ENCODE measurements at regions not wholly inside any gene's neighbourhood (a gene's known extent, or its start where the extent isn't known, plus 50 kb on each side); places are given as distances from the start of the nearest gene placed in this dataset.

GRCh38 chr5:175388531-175388930 lies 55.5 kb downstream of the DRD1 start:
- no peak for DNase-seq

GRCh38 chr5:175387144-175387543 lies 56.8 kb downstream of the DRD1 start:
- DNase-seq, result no peak

GRCh38 chr5:175386526-175386925 lies 57.5 kb downstream of the DRD1 start:
- no peak for DNase-seq

GRCh38 chr5:175385691-175386362 lies 58.2 kb downstream of the DRD1 start:
- DNase-seq, result no peak

GRCh38 chr5:175384724-175385552 lies 59.0 kb downstream of the DRD1 start:
- no peak for DNase-seq

GRCh38 chr5:175383350-175383749 lies 60.6 kb downstream of the DRD1 start:
- DNase-seq, result no peak

- DNase-seq, result no peak
These were observed 61.8 kb downstream of the DRD1 start for GRCh38 chr5:175382171-175382570.

GRCh38 chr5:175381130-175381529 lies 62.9 kb downstream of the DRD1 start:
- DNase-seq, result no peak

- no peak for DNase-seq
These were observed 63.3 kb downstream of the DRD1 start for GRCh38 chr5:175380701-175381100.

GRCh38 chr5:175379867-175380266 lies 64.1 kb downstream of the DRD1 start:
- DNase-seq, result no peak

GRCh38 chr5:175378444-175379028 lies 65.4 kb downstream of the DRD1 start:
- peak; percentile 10 to 80 for DNase-seq

- no peak for DNase-seq
These were observed 66.2 kb downstream of the DRD1 start for GRCh38 chr5:175377816-175378215.

GRCh38 chr5:175374166-175374875 lies 69.7 kb downstream of the DRD1 start:
- DNase-seq, result no peak

GRCh38 chr5:175365866-175366265 lies 78.1 kb downstream of the DRD1 start:
- no peak for DNase-seq

- no peak for DNase-seq
These were observed 80.7 kb downstream of the DRD1 start for GRCh38 chr5:175363300-175363699.

GRCh38 chr5:175357995-175358394 lies 86.0 kb downstream of the DRD1 start:
- DNase-seq, result no peak

- no peak for DNase-seq
These were observed 87.6 kb downstream of the DRD1 start for GRCh38 chr5:175356428-175356827.

- DNase-seq, result no peak
These were observed 89.0 kb downstream of the DRD1 start for GRCh38 chr5:175354964-175355363.

- DNase-seq, result no peak
These were observed 90.1 kb downstream of the DRD1 start for GRCh38 chr5:175353926-175354325.

- DNase-seq, result no peak
These were observed 91.9 kb downstream of the DRD1 start for GRCh38 chr5:175351897-175352590.

- DNase-seq, result no peak
These were observed 92.9 kb downstream of the DRD1 start for GRCh38 chr5:175351126-175351525.

GRCh38 chr5:175347931-175348330 lies 96.1 kb downstream of the DRD1 start:
- no peak for DNase-seq

GRCh38 chr5:175347027-175347426 lies 97.0 kb downstream of the DRD1 start:
- peak in 1 of 2 experiments; percentile 39 for DNase-seq
